Putamen (tissue), 1 donor: ENCODE measurements at regions not wholly inside any gene's neighbourhood (a gene's known extent, or its start where the extent isn't known, plus 50 kb on each side); places are given as distances from the start of the nearest gene placed in this dataset.

ENCODE experiments used
- DNase-seq: peaks from one replicate; pipeline ENCODE4 v3.0.0-alpha.2; 2016; ENCODE audit warnings: low spot score

DNA sequence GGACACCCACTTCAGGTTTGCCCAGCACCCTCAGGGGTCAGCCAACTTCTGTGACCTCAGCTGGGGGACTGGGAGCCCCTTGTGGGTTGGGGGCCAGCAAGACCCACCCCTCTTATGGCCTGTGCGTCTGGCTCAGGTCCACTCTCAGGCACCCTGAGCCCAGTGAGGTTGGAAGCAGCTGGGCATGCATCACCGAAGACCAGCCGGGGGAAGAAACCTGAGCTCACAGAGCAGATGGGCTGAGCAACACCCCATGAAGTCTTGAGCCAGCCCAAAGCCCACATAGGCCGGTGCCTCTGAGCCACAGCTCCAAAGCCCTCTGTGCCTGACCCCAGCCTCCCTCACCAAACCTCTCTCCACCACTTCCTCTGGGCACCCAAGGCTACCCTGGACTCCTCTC lies 166.7 kb downstream of the RBFOX3 start:
- DNase-seq: no peak

- no peak for DNase-seq
Observed at GRCh38 chr17:79443026-79443425, 167.8 kb downstream of the RBFOX3 start.

DNA sequence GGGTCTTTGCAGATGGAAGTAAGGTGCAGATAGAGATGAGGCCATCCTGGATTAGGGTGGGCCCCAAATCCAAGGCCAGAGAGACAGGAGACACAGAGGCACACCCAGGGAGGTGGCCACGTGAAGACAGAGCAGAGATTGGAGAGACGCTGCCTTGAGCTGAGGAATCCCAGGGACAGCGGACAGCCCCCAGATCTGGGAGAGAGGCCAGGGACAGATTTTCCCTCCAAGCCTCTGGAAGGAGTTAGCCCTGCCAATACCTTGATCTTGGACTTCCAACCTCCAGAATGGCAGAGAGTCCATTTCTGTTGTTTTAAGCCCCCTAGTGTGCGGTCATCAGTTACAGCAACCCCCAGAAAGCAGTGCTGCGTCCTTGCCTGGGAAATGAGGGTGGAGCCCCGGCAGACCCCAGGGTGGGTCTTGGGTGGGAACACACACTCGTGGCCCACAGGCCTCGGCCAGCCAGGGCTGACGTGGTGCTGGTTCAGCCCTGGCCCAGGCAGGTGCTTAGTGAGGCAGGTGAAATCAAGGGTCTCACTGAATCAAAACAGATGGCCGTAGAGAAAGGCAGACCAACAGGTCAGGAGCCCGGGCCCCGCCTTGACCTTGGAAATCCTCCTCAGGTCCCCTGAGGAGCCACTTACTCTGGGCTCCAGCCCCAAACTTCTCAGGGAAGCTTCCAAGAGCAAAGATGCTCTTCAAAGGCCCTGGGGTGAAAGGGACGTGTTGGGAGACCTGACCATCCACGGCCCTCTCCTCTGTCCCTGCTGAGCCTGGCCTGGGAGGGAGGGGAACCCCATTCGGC lies 169.3 kb downstream of the RBFOX3 start:
- no peak for DNase-seq

DNA sequence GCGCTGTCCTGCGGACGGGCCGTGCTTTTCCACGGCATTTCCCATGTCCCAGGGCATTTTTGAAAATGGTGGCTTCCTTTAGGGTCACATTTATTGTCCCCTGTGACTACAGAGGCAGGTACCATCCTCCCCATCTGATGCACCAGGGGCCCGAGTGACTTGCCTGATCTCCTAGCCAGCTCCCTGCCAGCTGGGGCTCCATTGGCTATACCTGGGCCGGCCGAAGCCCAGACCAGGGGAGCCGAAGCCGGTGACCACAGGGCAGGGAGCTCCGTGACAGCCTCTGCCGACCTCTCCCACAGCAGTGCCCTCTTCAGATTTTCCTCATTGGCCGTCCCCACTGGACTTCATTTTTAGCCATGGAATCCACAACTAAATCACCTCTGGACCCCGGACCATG lies 170.6 kb downstream of the RBFOX3 start:
- DNase-seq: no peak

GRCh38 chr17:79439493-79439892 lies 171.4 kb downstream of the RBFOX3 start:
- DNase-seq: no peak

DNA sequence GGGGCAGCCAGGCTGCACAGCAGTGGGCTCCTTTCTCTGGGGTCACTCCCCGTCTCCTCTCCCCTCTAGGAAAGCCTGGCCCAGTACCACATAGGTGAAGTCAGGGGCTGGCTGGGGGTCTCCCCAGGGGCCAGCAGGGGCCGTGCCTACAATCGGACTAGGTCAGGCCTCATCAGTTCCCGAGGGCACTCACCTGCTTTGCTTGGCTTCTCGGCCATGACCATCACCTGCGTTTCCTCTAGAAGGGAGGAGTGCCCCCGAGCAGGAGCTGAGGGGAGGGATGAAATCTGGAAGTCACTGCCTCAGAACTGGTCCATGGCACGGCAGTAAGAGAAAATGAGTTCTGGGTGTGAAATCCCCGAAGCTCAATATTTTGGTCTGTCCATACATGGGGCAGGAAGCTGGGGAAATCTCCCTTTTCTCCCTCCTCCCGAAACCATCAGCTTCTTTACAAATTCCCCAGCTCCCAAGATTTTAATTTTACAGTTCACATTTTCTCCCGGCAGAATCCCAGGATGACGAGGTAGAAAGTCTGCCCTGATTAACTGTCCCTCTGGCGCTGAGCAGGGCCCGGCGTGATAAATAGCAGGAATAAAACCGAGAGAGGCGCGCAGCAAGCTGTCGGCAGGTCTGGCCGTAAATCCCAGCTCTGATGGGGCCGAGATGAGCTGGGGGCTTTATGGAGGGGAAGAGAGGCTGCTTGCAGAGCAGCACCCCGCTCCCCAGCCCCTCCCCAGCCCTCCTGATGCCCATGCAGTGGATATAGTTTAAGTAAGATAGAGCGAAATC lies 172.1 kb downstream of the RBFOX3 start:
- no peak for DNase-seq

DNA sequence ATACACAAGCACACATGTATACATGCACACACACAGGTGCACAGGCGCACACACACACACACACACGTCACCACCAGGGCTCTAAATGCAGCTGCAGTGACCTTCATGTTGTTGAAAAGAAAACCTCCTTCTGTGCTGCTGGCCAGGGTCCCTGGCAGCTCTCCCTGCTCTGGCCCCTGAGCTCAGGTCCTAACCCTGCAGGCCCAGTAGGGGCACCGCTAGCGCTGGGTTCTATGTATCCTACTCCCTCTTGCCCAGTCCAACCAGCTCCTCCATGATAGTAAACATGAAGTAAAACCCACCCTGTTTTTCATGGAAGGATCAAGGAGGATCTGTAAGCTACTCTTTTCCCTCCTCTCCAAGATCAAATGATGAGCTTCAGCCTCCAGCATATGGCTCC lies 172.8 kb downstream of the RBFOX3 start:
- no peak for DNase-seq

DNA sequence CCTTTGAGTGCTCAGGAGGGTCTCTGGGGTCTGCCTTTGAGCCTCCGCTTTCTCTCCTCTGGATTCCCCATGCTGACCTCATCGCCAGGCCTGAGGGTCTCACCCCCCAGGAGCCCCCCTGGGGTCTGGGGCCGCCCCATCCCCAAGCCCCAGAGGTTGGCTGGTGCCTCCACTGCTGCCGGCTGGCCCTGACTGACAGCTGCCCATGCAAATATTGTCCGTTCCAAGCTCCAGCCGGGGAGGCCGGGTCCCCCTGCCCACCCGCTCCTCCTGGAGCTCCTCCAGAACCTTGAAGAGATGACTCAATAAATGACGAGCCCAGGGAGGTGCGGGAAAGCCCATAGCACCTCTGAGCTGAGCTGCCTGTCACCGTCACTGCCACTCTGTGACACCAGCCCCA lies 173.8 kb downstream of the RBFOX3 start:
- DNase-seq: no peak

GRCh38 chr17:79435962-79436361 lies 174.9 kb downstream of the RBFOX3 start:
- DNase-seq: no peak

DNA sequence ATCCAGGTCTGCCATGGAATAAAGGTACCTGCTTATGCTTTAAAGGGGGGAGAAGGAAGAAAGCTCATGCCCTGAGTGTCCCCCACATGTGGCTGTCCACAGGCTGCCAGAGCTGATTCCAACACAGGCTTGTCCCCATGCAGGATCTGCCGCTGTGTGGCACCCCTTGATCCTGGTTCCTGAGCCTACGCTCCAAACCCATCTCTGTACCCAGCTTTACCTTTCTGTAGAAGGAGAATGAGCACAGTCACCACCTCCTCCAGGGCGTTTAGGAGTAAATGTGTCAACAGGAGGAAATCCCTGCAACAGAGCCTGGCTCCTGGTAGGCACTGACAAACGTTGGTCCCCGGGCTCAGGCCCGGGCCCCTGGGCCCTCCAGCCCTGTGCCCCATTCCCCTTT lies 175.6 kb downstream of the RBFOX3 start:
- DNase-seq: no peak

DNA sequence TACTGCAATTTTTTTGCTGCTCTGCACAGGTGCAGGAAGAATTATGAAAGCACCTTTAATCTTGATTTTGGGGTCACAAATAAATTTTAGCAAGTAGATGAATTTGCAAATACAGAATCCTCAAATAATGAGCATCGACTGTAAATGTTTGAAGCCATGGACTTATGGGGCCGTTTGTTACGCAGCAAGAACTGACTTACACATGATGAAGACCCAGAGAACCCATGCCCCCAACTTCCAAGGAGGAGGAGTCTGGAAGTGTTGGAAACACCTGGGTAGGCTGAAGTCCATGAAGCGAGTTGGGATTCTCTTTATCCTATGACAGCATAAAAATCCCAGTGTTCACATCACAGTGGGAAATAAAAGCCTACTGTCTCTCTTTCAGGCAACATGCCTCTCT lies 176.6 kb downstream of the RBFOX3 start:
- no peak for DNase-seq

DNA sequence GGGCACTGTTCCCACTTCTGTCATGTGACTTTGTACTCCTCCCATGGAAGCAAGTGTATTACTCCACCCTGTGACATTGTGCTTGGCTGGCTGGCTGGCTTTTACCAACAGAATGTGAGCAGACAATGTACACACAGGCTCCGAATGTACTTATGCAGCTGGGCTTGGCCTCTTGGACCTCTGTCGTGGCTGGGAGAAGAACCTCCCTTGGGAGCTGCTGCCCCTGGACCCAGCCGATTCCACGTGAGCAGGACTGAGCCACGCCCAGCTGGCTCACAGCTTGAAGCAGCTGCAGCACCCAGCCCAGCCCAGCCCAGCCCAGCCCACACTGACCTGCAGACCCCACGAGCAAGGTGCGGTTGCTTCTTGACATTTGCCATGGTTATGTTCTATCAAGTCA lies 177.5 kb downstream of the RBFOX3 start:
- no peak for DNase-seq

- DNase-seq: no peak
Observed at GRCh38 chr17:79431175-79431574, 179.7 kb downstream of the RBFOX3 start.

DNA sequence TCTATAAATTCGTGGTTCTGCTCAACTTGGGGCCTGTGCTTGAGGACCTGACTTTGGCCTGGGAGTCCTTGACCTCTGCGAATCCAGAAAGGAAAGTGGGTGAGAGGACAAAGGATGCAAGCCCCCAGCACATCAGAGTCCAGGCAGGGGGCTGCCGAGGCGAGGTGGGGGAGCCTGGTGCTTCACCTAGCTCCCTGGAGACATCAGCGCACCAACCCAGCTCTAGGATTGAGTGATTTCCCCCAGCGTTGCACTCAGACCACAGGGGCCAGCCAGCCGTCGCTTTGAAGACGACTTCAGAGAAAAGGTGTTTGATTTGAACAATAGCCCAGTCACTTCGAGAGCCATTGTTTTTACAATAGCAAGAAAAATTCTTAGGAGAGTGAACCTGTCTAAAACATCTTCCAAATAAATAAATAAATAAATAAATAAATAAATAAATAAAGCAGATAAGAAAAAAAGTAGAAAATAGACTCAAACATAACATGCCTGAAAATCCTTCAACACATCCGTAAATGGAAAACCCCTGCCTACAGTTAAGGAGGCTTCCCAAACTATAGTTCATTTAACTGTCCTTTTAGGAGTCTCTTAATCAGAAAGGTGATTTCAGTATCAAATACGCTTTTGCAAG lies 180.9 kb downstream of the RBFOX3 start:
- no peak for DNase-seq

GRCh38 chr17:79428988-79429387 lies 181.9 kb downstream of the RBFOX3 start:
- no peak for DNase-seq

DNA sequence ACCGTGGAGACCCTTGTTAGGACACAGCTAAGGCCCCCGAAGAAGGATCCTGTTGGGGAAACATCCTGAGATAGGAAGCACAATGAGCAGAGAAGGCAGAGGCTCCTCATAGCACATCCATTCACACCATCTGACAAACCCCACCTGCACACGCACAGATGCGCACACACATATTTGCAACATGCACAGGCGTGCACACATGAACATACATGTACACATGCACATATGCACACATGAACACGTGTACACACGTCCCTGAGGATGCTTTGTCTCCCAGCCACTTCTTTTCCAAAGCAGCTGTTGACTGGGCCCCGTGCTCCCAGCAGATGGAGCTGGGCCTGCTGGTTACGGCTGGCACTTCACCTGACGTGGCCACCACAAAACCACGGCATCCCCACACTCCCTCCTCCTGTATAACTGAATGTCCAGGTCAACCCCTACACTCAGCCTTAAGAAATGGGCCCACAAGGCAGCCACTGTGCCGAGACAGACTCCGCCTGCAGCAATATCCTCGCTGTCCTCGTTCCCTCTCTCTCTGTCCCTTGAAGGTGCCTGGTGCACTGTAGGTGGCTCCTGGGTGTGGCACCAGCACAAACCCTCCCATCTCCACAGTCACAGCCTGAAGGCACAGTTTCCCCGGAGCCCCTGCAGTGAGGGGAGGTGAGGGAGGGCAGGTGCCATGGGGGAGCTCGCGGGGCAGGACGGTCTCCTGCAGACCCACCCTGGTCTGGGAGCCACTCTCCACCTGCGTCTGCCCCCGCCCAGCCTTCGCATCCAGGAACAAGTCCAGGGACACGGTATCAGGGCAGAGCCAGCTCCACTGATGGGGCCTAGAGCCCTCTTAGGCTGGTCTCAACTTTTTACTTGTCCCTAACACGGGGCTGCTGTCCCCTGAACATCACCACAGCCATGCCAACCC lies 183.0 kb downstream of the RBFOX3 start:
- no peak for DNase-seq

GRCh38 chr17:79425686-79426085 lies 185.2 kb downstream of the RBFOX3 start:
- no peak for DNase-seq

- no peak for DNase-seq
Observed at GRCh38 chr17:79424471-79425185, 186.2 kb downstream of the RBFOX3 start.

DNA sequence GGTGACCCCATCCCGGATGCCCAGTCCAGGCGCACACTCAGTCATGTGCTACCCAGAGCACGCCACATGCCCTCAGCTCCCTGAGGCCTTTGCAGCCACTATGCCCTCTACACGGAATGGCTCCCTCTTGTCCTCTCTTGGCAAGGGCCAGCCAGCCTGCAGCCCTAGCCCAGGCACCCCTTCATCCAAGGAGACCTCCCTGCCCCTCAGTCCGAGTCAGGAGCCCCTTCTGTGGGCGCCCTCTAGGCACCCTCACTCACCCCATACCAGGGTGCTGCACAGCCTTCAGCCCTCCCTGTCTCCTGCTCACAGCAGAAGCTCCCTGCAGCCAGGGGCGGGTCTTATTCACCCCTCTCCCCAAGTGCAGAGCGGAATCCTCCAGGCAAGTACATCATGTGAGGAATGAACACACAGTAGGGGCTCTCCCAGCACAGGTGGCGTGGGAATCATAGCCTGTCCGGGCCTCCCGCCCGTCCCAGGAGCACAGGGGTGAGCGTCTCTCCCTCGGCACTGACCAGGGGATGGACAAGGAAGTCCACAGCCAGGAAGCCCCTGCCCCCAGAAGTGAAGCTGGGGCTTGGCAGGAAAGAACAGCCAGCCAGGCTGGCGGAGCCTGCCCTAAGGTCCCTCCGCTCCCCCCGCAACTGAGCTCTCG lies 186.9 kb downstream of the RBFOX3 start:
- DNase-seq: no peak

- no peak for DNase-seq
Observed at GRCh38 chr17:79422236-79422635, 188.6 kb downstream of the RBFOX3 start.
